ENCODE measurements at regions not wholly inside any gene's neighbourhood (a gene's known extent, or its start where the extent isn't known, plus 50 kb on each side); places are given as distances from the start of the nearest gene placed in this dataset.

DNA sequence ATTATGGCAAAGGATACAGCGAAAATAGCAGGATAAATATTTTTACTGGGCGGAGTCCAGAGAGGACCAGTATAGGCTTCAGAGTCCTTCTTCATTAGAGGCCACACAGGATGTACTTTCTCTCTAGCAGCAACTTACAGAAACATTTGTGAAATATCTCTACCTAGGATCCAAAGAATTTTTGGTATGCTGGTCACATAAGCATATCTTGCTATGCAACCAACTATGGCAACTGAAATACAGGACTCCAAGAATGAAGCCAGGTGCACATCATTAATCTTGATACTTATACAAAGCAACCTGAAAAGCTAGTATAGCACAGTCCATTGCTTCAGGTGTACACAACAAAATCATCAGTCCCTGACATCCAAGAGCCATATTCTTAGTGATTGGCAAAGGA lies 59.1 kb upstream of the NABP1 start:
- WGBS, 2 donors (ENCODE audit: extremely low coverage in 2 of 2, insufficient read length in 2 of 2, insufficient replicate concordance in 1 of 2): no CpG with 5 or more reads among the region's 2 CpGs
- Histone ChIP-seq H3K27me3 (ENCODE audit: control insufficient read depth in 3 of 3, insufficient read depth in 3 of 3, low read depth in 1 of 3, low read length in 3 of 3) (no peaks in the 10 kb centered on the region), H3K18ac (ENCODE audit: low read length) (no peak overlapping the region), H3K4me2 (ENCODE audit: insufficient read depth, low read length, poor library complexity, severe bottlenecking) (no peak overlapping the region), H3K23ac (ENCODE audit: low read depth, low read length, poor library complexity) (no peak overlapping the region), H2AK5ac (ENCODE audit: low read depth, low read length) (no peak overlapping the region), H3K27ac (replicated peaks; ENCODE audit: low read length) (no peak overlapping the region), H3K4me3 (ENCODE audit: low read length in 2 of 2) (no peak overlapping the region), H3K4ac (ENCODE audit: low read length) (no peak overlapping the region), H3K79me1 (ENCODE audit: low read depth, low read length) (no peaks in the 10 kb centered on the region), H2BK12ac (ENCODE audit: low read length) (no peak overlapping the region), H3K14ac (ENCODE audit: low read length) (no peak overlapping the region), H4K8ac (ENCODE audit: low read depth, low read length) (no peak overlapping the region), H2BK15ac (ENCODE audit: low read length) (no peak overlapping the region), H4K91ac (ENCODE audit: low read depth, low read length, poor library complexity) (no peak overlapping the region), H3K36me3 (replicated peaks in 1 of 2; ENCODE audit: control insufficient read depth in 2 of 2, insufficient read depth in 2 of 2, low read length in 2 of 2) (no peaks in the 10 kb centered on the region), H2AFZ (ENCODE audit: low read length) (no peak overlapping the region), H2BK120ac (ENCODE audit: low read depth, low read length) (no peak overlapping the region), H3K9ac (ENCODE audit: low read depth, low read length, poor library complexity) (no peak overlapping the region), H3K9me3 (replicated peaks in 1 of 2; ENCODE audit: control insufficient read depth in 2 of 2, insufficient read depth in 1 of 2, low read depth in 1 of 2, low read length in 2 of 2) (peaks cover 0 to 2% of the 10 kb centered on the region in 2 donors), H2BK5ac (ENCODE audit: low read length) (no peak overlapping the region), H3K4me1 (ENCODE audit: control insufficient read depth in 2 of 2, insufficient read depth in 1 of 2, low read depth in 1 of 2, low read length in 2 of 2) (no peaks in the 10 kb centered on the region)
- DNase-seq (ENCODE audit: low spot score): no peak

- H3K14ac ChIP-seq (ENCODE audit: low read length): no peak overlapping the region
- H3K79me1 ChIP-seq (ENCODE audit: low read depth, low read length): no peaks in the 10 kb centered on the region
- no peak overlapping the region for H2BK15ac ChIP-seq (ENCODE audit: low read length)
- DNase-seq (ENCODE audit: low spot score): no peak
- H2AK5ac ChIP-seq (ENCODE audit: low read depth, low read length): no peak overlapping the region
- H3K4ac ChIP-seq (ENCODE audit: low read length): no peak overlapping the region
- no peak overlapping the region for H3K9ac ChIP-seq (ENCODE audit: low read depth, low read length, poor library complexity)
- no peaks in the 10 kb centered on the region for H3K36me3 ChIP-seq (replicated peaks in 1 of 2; ENCODE audit: control insufficient read depth in 2 of 2, insufficient read depth in 2 of 2, low read length in 2 of 2)
- no peak overlapping the region for H3K27ac ChIP-seq (replicated peaks; ENCODE audit: low read length)
- H3K18ac ChIP-seq (ENCODE audit: low read length): no peak overlapping the region
- no peak overlapping the region for H4K8ac ChIP-seq (ENCODE audit: low read depth, low read length)
- H3K4me3 ChIP-seq (ENCODE audit: low read length in 2 of 2): no peak overlapping the region
- no peaks in the 10 kb centered on the region for H3K4me1 ChIP-seq (ENCODE audit: control insufficient read depth in 2 of 2, insufficient read depth in 1 of 2, low read depth in 1 of 2, low read length in 2 of 2)
- H2BK12ac ChIP-seq (ENCODE audit: low read length): no peak overlapping the region
- no peak overlapping the region for H2AFZ ChIP-seq (ENCODE audit: low read length)
- H3K23ac ChIP-seq (ENCODE audit: low read depth, low read length, poor library complexity): no peak overlapping the region
- H3K27me3 ChIP-seq (ENCODE audit: control insufficient read depth in 3 of 3, insufficient read depth in 3 of 3, low read depth in 1 of 3, low read length in 3 of 3): no peaks in the 10 kb centered on the region
- H4K91ac ChIP-seq (ENCODE audit: low read depth, low read length, poor library complexity): no peak overlapping the region
- WGBS, 2 donors (ENCODE audit: extremely low coverage in 2 of 2, insufficient read length in 2 of 2, insufficient replicate concordance in 1 of 2): no CpG with 5 or more reads among the region's 1 CpG
- H3K9me3 ChIP-seq (replicated peaks in 1 of 2; ENCODE audit: control insufficient read depth in 2 of 2, insufficient read depth in 1 of 2, low read depth in 1 of 2, low read length in 2 of 2): peaks cover 0 to 2% of the 10 kb centered on the region in 2 donors
- H2BK120ac ChIP-seq (ENCODE audit: low read depth, low read length): no peak overlapping the region
- H2BK5ac ChIP-seq (ENCODE audit: low read length): no peak overlapping the region
- H3K4me2 ChIP-seq (ENCODE audit: insufficient read depth, low read length, poor library complexity, severe bottlenecking): no peak overlapping the region
Measured at GRCh38 chr2:191620144-191620543, 57.8 kb upstream of the NABP1 start.

- no peak overlapping the region for H2BK120ac ChIP-seq (ENCODE audit: low read depth, low read length)
- H3K4ac ChIP-seq (ENCODE audit: low read length): no peak overlapping the region
- H2BK12ac ChIP-seq (ENCODE audit: low read length): no peak overlapping the region
- H4K8ac ChIP-seq (ENCODE audit: low read depth, low read length): no peak overlapping the region
- no peak overlapping the region for H3K9ac ChIP-seq (ENCODE audit: low read depth, low read length, poor library complexity)
- no peaks in the 10 kb centered on the region for H3K36me3 ChIP-seq (replicated peaks in 1 of 2; ENCODE audit: control insufficient read depth in 2 of 2, insufficient read depth in 2 of 2, low read length in 2 of 2)
- H3K23ac ChIP-seq (ENCODE audit: low read depth, low read length, poor library complexity): no peak overlapping the region
- H3K14ac ChIP-seq (ENCODE audit: low read length): no peak overlapping the region
- H3K4me2 ChIP-seq (ENCODE audit: insufficient read depth, low read length, poor library complexity, severe bottlenecking): no peak overlapping the region
- no peak overlapping the region for H4K91ac ChIP-seq (ENCODE audit: low read depth, low read length, poor library complexity)
- no peak overlapping the region for H3K4me3 ChIP-seq (ENCODE audit: low read length in 2 of 2)
- H3K9me3 ChIP-seq (replicated peaks in 1 of 2; ENCODE audit: control insufficient read depth in 2 of 2, insufficient read depth in 1 of 2, low read depth in 1 of 2, low read length in 2 of 2): no peaks in the 10 kb centered on the region
- H2AFZ ChIP-seq (ENCODE audit: low read length): no peak overlapping the region
- no peak for DNase-seq (ENCODE audit: low spot score)
- no peaks in the 10 kb centered on the region for H3K4me1 ChIP-seq (ENCODE audit: control insufficient read depth in 2 of 2, insufficient read depth in 1 of 2, low read depth in 1 of 2, low read length in 2 of 2)
- no peak overlapping the region for H2BK5ac ChIP-seq (ENCODE audit: low read length)
- no peak overlapping the region for H2AK5ac ChIP-seq (ENCODE audit: low read depth, low read length)
- H3K18ac ChIP-seq (ENCODE audit: low read length): no peak overlapping the region
- no peaks in the 10 kb centered on the region for H3K27me3 ChIP-seq (ENCODE audit: control insufficient read depth in 3 of 3, insufficient read depth in 3 of 3, low read depth in 1 of 3, low read length in 3 of 3)
- H3K27ac ChIP-seq (replicated peaks; ENCODE audit: low read length): no peak overlapping the region
- H2BK15ac ChIP-seq (ENCODE audit: low read length): no peak overlapping the region
- no CpG with 5 or more reads among the region's 5 CpGs for WGBS, 2 donors (ENCODE audit: extremely low coverage in 2 of 2, insufficient read length in 2 of 2, insufficient replicate concordance in 1 of 2)
- H3K79me1 ChIP-seq (ENCODE audit: low read depth, low read length): no peaks in the 10 kb centered on the region
Measured at GRCh38 chr2:191622374-191623320, 55.3 kb upstream of the NABP1 start.

- no peak overlapping the region for H3K14ac ChIP-seq (ENCODE audit: low read length)
- WGBS, 2 donors (ENCODE audit: extremely low coverage in 2 of 2, insufficient read length in 2 of 2, insufficient replicate concordance in 1 of 2): no CpG with 5 or more reads among the region's 3 CpGs
- no peak for DNase-seq (ENCODE audit: low spot score)
- no peak overlapping the region for H3K9ac ChIP-seq (ENCODE audit: low read depth, low read length, poor library complexity)
- H3K4me3 ChIP-seq (ENCODE audit: low read length in 2 of 2): no peak overlapping the region
- H2BK15ac ChIP-seq (ENCODE audit: low read length): no peak overlapping the region
- no peak overlapping the region for H4K91ac ChIP-seq (ENCODE audit: low read depth, low read length, poor library complexity)
- H2BK5ac ChIP-seq (ENCODE audit: low read length): no peak overlapping the region
- no peaks in the 10 kb centered on the region for H3K9me3 ChIP-seq (replicated peaks in 1 of 2; ENCODE audit: control insufficient read depth in 2 of 2, insufficient read depth in 1 of 2, low read depth in 1 of 2, low read length in 2 of 2)
- H3K18ac ChIP-seq (ENCODE audit: low read length): no peak overlapping the region
- H3K4me1 ChIP-seq (ENCODE audit: control insufficient read depth in 2 of 2, insufficient read depth in 1 of 2, low read depth in 1 of 2, low read length in 2 of 2): peaks cover 0 to 2% of the 10 kb centered on the region in 2 donors
- no peak overlapping the region for H3K27ac ChIP-seq (replicated peaks; ENCODE audit: low read length)
- H2BK12ac ChIP-seq (ENCODE audit: low read length): no peak overlapping the region
- peaks cover 0 to 2% (median 0%) of the 10 kb centered on the region in 3 experiments for H3K27me3 ChIP-seq (ENCODE audit: control insufficient read depth in 3 of 3, insufficient read depth in 3 of 3, low read depth in 1 of 3, low read length in 3 of 3)
- H3K4me2 ChIP-seq (ENCODE audit: insufficient read depth, low read length, poor library complexity, severe bottlenecking): no peak overlapping the region
- no peak overlapping the region for H2BK120ac ChIP-seq (ENCODE audit: low read depth, low read length)
- no peak overlapping the region for H4K8ac ChIP-seq (ENCODE audit: low read depth, low read length)
- no peaks in the 10 kb centered on the region for H3K79me1 ChIP-seq (ENCODE audit: low read depth, low read length)
- no peak overlapping the region for H3K23ac ChIP-seq (ENCODE audit: low read depth, low read length, poor library complexity)
- no peak overlapping the region for H2AK5ac ChIP-seq (ENCODE audit: low read depth, low read length)
- H3K4ac ChIP-seq (ENCODE audit: low read length): no peak overlapping the region
- no peaks in the 10 kb centered on the region for H3K36me3 ChIP-seq (replicated peaks in 1 of 2; ENCODE audit: control insufficient read depth in 2 of 2, insufficient read depth in 2 of 2, low read length in 2 of 2)
- H2AFZ ChIP-seq (ENCODE audit: low read length): no peak overlapping the region
Measured at GRCh38 chr2:191625016-191625415, 52.9 kb upstream of the NABP1 start.
